ENCODE measurements at regions not wholly inside any gene's neighbourhood (a gene's known extent, or its start where the extent isn't known, plus 50 kb on each side); places are given as distances from the start of the nearest gene placed in this dataset.

DNA sequence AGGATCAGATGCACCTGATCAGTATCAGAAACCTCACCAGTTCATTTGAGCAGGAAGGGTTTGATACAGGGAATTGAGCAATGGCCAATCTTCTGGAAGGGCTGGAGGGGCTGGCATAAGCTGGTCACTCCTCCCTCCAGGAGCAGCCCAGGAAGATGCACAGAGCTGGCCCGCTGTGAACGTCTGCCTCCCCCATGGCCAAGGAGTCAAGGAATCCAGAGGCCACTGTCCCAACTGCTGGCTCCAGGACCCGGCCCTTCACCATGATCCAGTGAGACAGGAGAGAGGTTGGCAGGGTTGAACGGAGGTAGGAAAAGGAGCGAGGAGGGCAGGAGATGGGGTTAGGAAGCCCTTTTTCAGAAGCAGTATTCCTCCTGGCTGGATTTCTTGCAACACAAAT is 113.9 kb upstream of the CST7 start:
- H2BK20ac ChIP-seq (ENCODE audit: low read depth, low read length), result no peak overlapping the region
- H3K23ac ChIP-seq (ENCODE audit: low read depth, low read length), result no peak overlapping the region
- peaks cover under 1% of the 10 kb centered on the region for H3K27me3 ChIP-seq (ENCODE audit: control insufficient read depth, insufficient read depth, low read length)
- H2AFZ ChIP-seq (replicated peaks; ENCODE audit: low read length, poor library complexity), result no peak overlapping the region
- no peak overlapping the region for H3K4me3 ChIP-seq (ENCODE audit: insufficient read depth, low read depth, low read length)
- no peak overlapping the region for H3K9ac ChIP-seq (ENCODE audit: low read depth, low read length)
- H2AK5ac ChIP-seq (ENCODE audit: low read depth, low read length), result no peak overlapping the region
- no peak overlapping the region for H2BK5ac ChIP-seq (ENCODE audit: low read depth, low read length, poor library complexity, severe bottlenecking)
- H2BK120ac ChIP-seq (ENCODE audit: low read depth, low read length), result no peak overlapping the region
- no peak overlapping the region for H3K4me2 ChIP-seq (ENCODE audit: low read depth, low read length)
- no TSS peak for BruUV-seq (replicated peaks)
- H3K18ac ChIP-seq (ENCODE audit: low read depth, low read length), result no peak overlapping the region
- no peaks in the 10 kb centered on the region for H3K79me1 ChIP-seq (ENCODE audit: low read depth in 1 of 2, low read length in 2 of 2)
- dilution Hi-C loops (cut with HindIII; ENCODE audit: low sequenced_read_pairs, unreplicated experiment), result no loop called here
- WGBS, 2 experiments (ENCODE audit: extremely low coverage in 2 of 2, insufficient read length in 1 of 2), result no CpG with 5 or more reads among the region's 5 CpGs
- TF ChIP-seq CHD1 (IDR thresholded peaks at IDR 0.05; ENCODE audit: low read depth, low read length), result no peak
- TF ChIP-seq BHLHE40 (IDR thresholded peaks at IDR 0.05; ENCODE audit: low read depth, low read length), result no peak
- TF ChIP-seq MAZ (IDR thresholded peaks at IDR 0.05; ENCODE audit: borderline replicate concordance, low read depth, low read length), result no peak
- TF ChIP-seq RFX5 (IDR thresholded peaks at IDR 0.05; ENCODE audit: low read depth, low read length), result no peak
- no peak for TF ChIP-seq RCOR1 (IDR thresholded peaks at IDR 0.05; ENCODE audit: insufficient replicate concordance, low read length)
- no peak for TF ChIP-seq SMC3 (IDR thresholded peaks at IDR 0.05; ENCODE audit: low read depth, low read length)
- TF ChIP-seq RAD21 (IDR thresholded peaks at IDR 0.05; ENCODE audit: low read length), result no peak
- TF ChIP-seq MXI1 (IDR thresholded peaks at IDR 0.05; ENCODE audit: borderline replicate concordance, low read depth, low read length), result no peak
- no peak for TF ChIP-seq NFE2L2 (IDR thresholded peaks at IDR 0.05; ENCODE audit: low read depth, low read length)
- no peak overlapping the region for H3K4ac ChIP-seq (ENCODE audit: low read depth, low read length)
- intact Hi-C loops (cut with micrococcal nuclease), result no loop called here
- H3K27ac ChIP-seq (ENCODE audit: insufficient read depth, low read length), result no peak overlapping the region
- CTCF ChIA-PET, result interaction anchor here (1.0 kb wide), 1 partner anchor 10 kb away, joined by 3 read pairs; no protein-coding TSS in a partner anchor
- H3K9me1 ChIP-seq (ENCODE audit: insufficient read depth, low read length), result no peaks in the 10 kb centered on the region
- ATAC-seq (ENCODE audit: low read depth) (no peak), DNase-seq (no peak)
- 0 out of 2 replicates have a peak, but pooled peaks cover 2% of the 10 kb centered on the region for H3K9me3 ChIP-seq (ENCODE audit: control insufficient read depth, insufficient read depth, low read length)
- in situ Hi-C loops (cut with MboI; ENCODE audit: low sequenced_read_pairs), result no loop called here
- no peak overlapping the region for H3K14ac ChIP-seq (replicated peaks; ENCODE audit: low read depth, low read length)
- H4K8ac ChIP-seq (ENCODE audit: low read depth in 2 of 2, low read length in 2 of 2), result no peak overlapping the region
- H4K91ac ChIP-seq (ENCODE audit: insufficient read depth, low read depth, low read length), result no peak overlapping the region
- H2AK9ac ChIP-seq (replicated peaks; ENCODE audit: low read depth, low read length, poor library complexity), result no peak overlapping the region
- POLR2A ChIA-PET (ENCODE audit: unreplicated experiment), result no interaction called here
- H3K4me1 ChIP-seq (ENCODE audit: control insufficient read depth, insufficient read depth, low read length), result peaks cover 8% of the 10 kb centered on the region
- no peak overlapping the region for H4K5ac ChIP-seq (ENCODE audit: low read depth, low read length)
- H4K20me1 ChIP-seq (ENCODE audit: insufficient read depth, low read length), result no peaks in the 10 kb centered on the region
- H2BK15ac ChIP-seq (ENCODE audit: low read depth, low read length), result no peak overlapping the region
- H3K36me3 ChIP-seq (ENCODE audit: control insufficient read depth, insufficient read depth, low read length), result no peaks in the 10 kb centered on the region
- H3K56ac ChIP-seq (ENCODE audit: extremely low read depth, insufficient read depth, low read length), result no peak overlapping the region
